ENCODE measurements at regions not wholly inside any gene's neighbourhood (a gene's known extent, or its start where the extent isn't known, plus 50 kb on each side); places are given as distances from the start of the nearest gene placed in this dataset.

DNA sequence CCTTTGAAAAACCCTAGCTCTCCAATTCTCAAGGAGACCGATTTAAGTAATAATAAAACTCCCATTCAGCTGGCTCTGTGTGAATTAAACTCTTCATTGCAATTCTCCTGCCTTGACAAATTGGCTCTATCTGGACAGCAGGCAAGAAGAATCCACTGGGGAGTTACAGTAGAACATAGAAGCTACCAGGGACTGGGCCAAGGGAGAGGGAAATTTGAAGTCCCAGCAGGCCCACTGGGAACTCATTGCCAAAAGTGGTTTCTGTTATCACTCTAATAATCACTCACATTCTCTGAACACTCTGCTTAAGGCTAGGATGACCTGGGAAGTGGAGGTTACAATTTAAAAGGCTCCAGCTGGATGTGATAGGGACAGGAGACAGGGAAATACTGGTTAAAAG, 384.5 kb upstream of the CCDC196 start:
- TF ChIP-seq, protein P1, sequence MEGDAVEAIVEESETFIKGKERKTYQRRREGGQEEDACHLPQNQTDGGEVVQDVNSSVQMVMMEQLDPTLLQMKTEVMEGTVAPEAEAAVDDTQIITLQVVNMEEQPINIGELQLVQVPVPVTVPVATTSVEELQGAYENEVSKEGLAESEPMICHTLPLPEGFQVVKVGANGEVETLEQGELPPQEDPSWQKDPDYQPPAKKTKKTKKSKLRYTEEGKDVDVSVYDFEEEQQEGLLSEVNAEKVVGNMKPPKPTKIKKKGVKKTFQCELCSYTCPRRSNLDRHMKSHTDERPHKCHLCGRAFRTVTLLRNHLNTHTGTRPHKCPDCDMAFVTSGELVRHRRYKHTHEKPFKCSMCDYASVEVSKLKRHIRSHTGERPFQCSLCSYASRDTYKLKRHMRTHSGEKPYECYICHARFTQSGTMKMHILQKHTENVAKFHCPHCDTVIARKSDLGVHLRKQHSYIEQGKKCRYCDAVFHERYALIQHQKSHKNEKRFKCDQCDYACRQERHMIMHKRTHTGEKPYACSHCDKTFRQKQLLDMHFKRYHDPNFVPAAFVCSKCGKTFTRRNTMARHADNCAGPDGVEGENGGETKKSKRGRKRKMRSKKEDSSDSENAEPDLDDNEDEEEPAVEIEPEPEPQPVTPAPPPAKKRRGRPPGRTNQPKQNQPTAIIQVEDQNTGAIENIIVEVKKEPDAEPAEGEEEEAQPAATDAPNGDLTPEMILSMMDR (IDR thresholded peaks at IDR 0.05; ENCODE audit: low read depth, low read length), result no peak
- no peak overlapping the region for H3K4me3 ChIP-seq (ENCODE audit: low read depth, low read length)

GRCh38 chr14:66104486-66104885, 381.7 kb upstream of the CCDC196 start:
- TF ChIP-seq, protein P1 (IDR thresholded peaks at IDR 0.05; ENCODE audit: low read depth, low read length), result no peak
- H3K4me3 ChIP-seq (ENCODE audit: low read depth, low read length), result no peak overlapping the region

- TF ChIP-seq, protein P1 (IDR thresholded peaks at IDR 0.05; ENCODE audit: low read depth, low read length), result no peak
- H3K4me3 ChIP-seq (ENCODE audit: low read depth, low read length), result no peak overlapping the region
These were observed 380.4 kb upstream of the CCDC196 start for GRCh38 chr14:66105815-66106214.

GRCh38 chr14:66109426-66109825, 376.7 kb upstream of the CCDC196 start:
- TF ChIP-seq, protein P1 (IDR thresholded peaks at IDR 0.05; ENCODE audit: low read depth, low read length), result no peak
- H3K4me3 ChIP-seq (ENCODE audit: low read depth, low read length), result no peak overlapping the region

DNA sequence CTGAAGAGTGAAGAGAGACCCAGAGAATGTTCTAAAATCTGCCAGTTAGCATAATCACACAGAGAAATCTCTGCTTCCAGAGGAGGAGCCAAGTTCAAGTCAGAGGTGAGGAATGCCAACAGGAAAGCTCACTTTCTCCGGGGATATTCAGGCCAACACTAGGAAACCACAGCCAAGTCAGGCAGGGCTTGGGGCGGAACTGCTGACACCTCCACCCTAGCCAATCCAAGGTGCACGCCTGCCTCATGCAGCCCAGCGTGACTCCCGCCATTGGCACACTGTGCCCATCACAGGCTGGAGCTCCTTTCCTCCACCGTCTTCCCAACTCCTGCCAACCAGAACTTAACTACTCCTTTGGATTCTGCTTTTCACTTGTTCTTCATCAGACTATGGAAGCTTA, 374.3 kb upstream of the CCDC196 start:
- TF ChIP-seq, protein P1 (IDR thresholded peaks at IDR 0.05; ENCODE audit: low read depth, low read length), result no peak
- no peak overlapping the region for H3K4me3 ChIP-seq (ENCODE audit: low read depth, low read length)

GRCh38 chr14:66114071-66114470, 372.1 kb upstream of the CCDC196 start:
- TF ChIP-seq, protein P1 (IDR thresholded peaks at IDR 0.05; ENCODE audit: low read depth, low read length), result no peak
- no peak overlapping the region for H3K4me3 ChIP-seq (ENCODE audit: low read depth, low read length)

- H3K4me3 ChIP-seq (ENCODE audit: low read depth, low read length), result no peak overlapping the region
- TF ChIP-seq, protein P1 (IDR thresholded peaks at IDR 0.05; ENCODE audit: low read depth, low read length), result no peak
These were observed 370.2 kb upstream of the CCDC196 start for GRCh38 chr14:66115740-66116502.
